ENCODE measurements at regions not wholly inside any gene's neighbourhood (a gene's known extent, or its start where the extent isn't known, plus 50 kb on each side); places are given as distances from the start of the nearest gene placed in this dataset.

DNA sequence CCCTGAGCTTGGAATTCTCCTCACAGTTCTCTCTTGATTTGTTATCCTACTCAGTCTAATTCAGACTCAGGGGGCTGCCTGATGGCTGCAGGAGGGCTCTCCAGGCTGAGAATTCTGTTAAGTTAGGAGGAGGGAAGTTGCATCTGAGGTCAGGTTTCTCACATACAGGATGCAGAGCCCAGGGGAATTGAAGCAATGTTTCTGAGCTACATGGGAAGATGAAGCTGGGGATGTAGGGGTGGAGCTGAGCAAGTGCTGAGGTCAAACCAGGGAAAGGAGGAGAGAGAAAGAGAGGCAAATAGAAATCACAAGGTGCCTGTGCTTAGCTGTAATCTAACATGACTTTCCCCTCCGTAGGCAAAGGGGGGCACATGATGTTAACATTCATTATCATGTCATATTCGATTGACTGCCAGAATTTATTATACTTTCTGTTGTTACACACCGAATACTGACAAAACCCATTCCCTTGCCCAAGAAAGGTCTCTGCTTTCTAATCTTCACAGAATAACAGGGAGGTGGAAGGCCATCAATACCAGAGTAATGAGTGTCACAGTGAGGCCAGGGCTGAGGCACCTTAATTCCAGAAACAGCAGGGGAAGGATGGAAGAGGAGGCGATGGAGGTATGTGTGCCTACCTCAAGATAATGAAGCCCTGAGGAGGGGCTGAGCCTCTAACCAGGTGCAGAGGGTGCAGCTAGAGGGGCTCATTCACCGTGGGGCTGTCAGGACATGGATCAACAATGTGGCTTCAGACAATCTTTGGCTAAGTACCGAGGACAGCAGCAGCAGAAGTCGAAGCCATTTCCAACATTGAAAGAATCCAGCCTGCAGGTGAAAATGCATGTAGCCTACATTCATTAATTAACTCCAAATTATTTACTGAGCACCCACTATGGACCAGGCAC, 205.4 kb upstream of the SNX19 start:
- no peaks in the 10 kb centered on the region for H3K27me3 ChIP-seq (ENCODE audit: control insufficient read depth, insufficient read depth, low read length)

GRCh38 chr11:131122448-131122847, 206.2 kb upstream of the SNX19 start:
- Histone ChIP-seq H3K27me3 (ENCODE audit: control insufficient read depth, insufficient read depth, low read length) (no peaks in the 10 kb centered on the region), H3K9me3 (ENCODE audit: control insufficient read depth, insufficient read depth, low read depth, low read length) (peaks cover 2% of the 10 kb centered on the region; the same call in 1 of the 2 replicates), H3K9ac (ENCODE audit: low read length) (no peak overlapping the region), H3K36me3 (ENCODE audit: control insufficient read depth, insufficient read depth, low read length) (no peaks in the 10 kb centered on the region), H3K4me3 (ENCODE audit: low read depth, low read length) (no peak overlapping the region), H3K27ac (ENCODE audit: low read depth, low read length) (no peak overlapping the region), H3K4me1 (ENCODE audit: control insufficient read depth, insufficient read depth, low read length) (peaks cover 6% of the 10 kb centered on the region; the same call in 1 of the 2 replicates)

More for the DNA sequence above, 205.4 kb upstream of the SNX19 start:
- Histone ChIP-seq H3K36me3 (ENCODE audit: control insufficient read depth, insufficient read depth, low read length) (no peaks in the 10 kb centered on the region), H3K27ac (ENCODE audit: low read depth, low read length) (no peak overlapping the region), H3K4me1 (ENCODE audit: control insufficient read depth, insufficient read depth, low read length) (peaks cover 6% of the 10 kb centered on the region; the same call in 1 of the 2 replicates), H3K9ac (ENCODE audit: low read length) (no peak overlapping the region), H3K4me3 (ENCODE audit: low read depth, low read length) (no peak overlapping the region), H3K9me3 (ENCODE audit: control insufficient read depth, insufficient read depth, low read depth, low read length) (no peaks in the 10 kb centered on the region)

GRCh38 chr11:131129474-131129873, 213.2 kb upstream of the SNX19 start:
- Histone ChIP-seq H3K4me3 (ENCODE audit: low read depth, low read length) (no peak overlapping the region), H3K9ac (ENCODE audit: low read length) (no peak overlapping the region), H3K36me3 (ENCODE audit: control insufficient read depth, insufficient read depth, low read length) (no peaks in the 10 kb centered on the region), H3K4me1 (ENCODE audit: control insufficient read depth, insufficient read depth, low read length) (no peaks in the 10 kb centered on the region), H3K27me3 (ENCODE audit: control insufficient read depth, insufficient read depth, low read length) (no peaks in the 10 kb centered on the region), H3K9me3 (ENCODE audit: control insufficient read depth, insufficient read depth, low read depth, low read length) (peaks cover 2% of the 10 kb centered on the region; the same call in 1 of the 2 replicates), H3K27ac (ENCODE audit: low read depth, low read length) (no peak overlapping the region)

- Histone ChIP-seq H3K27ac (ENCODE audit: low read depth, low read length) (no peak overlapping the region), H3K4me1 (ENCODE audit: control insufficient read depth, insufficient read depth, low read length) (no peaks in the 10 kb centered on the region), H3K9ac (ENCODE audit: low read length) (no peak overlapping the region), H3K36me3 (ENCODE audit: control insufficient read depth, insufficient read depth, low read length) (no peaks in the 10 kb centered on the region), H3K9me3 (ENCODE audit: control insufficient read depth, insufficient read depth, low read depth, low read length) (no peaks in the 10 kb centered on the region), H3K4me3 (ENCODE audit: low read depth, low read length) (no peak overlapping the region), H3K27me3 (ENCODE audit: control insufficient read depth, insufficient read depth, low read length) (no peaks in the 10 kb centered on the region)
Measured at GRCh38 chr11:131135611-131136010, 219.3 kb upstream of the SNX19 start.

GRCh38 chr11:131136486-131136885, 220.2 kb upstream of the SNX19 start:
- no peaks in the 10 kb centered on the region for H3K9me3 ChIP-seq (ENCODE audit: control insufficient read depth, insufficient read depth, low read depth, low read length)
- H3K27me3 ChIP-seq (ENCODE audit: control insufficient read depth, insufficient read depth, low read length): no peaks in the 10 kb centered on the region
- no peak overlapping the region for H3K27ac ChIP-seq (ENCODE audit: low read depth, low read length)
- H3K4me1 ChIP-seq (ENCODE audit: control insufficient read depth, insufficient read depth, low read length): no peaks in the 10 kb centered on the region
- H3K4me3 ChIP-seq (ENCODE audit: low read depth, low read length): no peak overlapping the region
- H3K9ac ChIP-seq (ENCODE audit: low read length): no peak overlapping the region
- no peaks in the 10 kb centered on the region for H3K36me3 ChIP-seq (ENCODE audit: control insufficient read depth, insufficient read depth, low read length)

- Histone ChIP-seq H3K9me3 (ENCODE audit: control insufficient read depth, insufficient read depth, low read depth, low read length) (no peaks in the 10 kb centered on the region), H3K36me3 (ENCODE audit: control insufficient read depth, insufficient read depth, low read length) (no peaks in the 10 kb centered on the region), H3K4me3 (ENCODE audit: low read depth, low read length) (no peak overlapping the region), H3K27me3 (ENCODE audit: control insufficient read depth, insufficient read depth, low read length) (no peaks in the 10 kb centered on the region), H3K9ac (ENCODE audit: low read length) (no peak overlapping the region), H3K4me1 (ENCODE audit: control insufficient read depth, insufficient read depth, low read length) (no peaks in the 10 kb centered on the region), H3K27ac (ENCODE audit: low read depth, low read length) (no peak overlapping the region)
Measured at GRCh38 chr11:131137046-131137445, 220.8 kb upstream of the SNX19 start.

DNA sequence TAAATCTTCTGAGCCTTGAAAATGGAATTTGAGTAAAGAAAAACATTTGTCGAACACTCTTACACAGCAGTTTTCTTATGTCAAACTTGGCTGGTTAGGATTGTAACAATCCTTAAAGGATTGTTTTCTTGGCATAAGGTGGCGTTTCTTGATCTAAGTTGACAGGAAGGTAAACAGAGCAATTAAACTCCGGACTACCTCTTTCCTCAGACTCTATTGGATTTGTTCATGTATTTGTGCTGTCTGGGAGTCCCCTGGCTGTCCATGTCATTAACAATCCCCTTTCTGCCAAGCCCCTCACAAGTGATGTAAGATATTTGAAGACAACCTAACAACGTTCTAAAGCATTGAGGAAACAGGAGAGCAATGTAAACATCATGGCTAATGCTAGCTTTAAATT, 222.5 kb upstream of the SNX19 start:
- Histone ChIP-seq H3K36me3 (ENCODE audit: control insufficient read depth, insufficient read depth, low read length) (no peaks in the 10 kb centered on the region), H3K4me1 (ENCODE audit: control insufficient read depth, insufficient read depth, low read length) (no peaks in the 10 kb centered on the region)

GRCh38 chr11:131145791-131146190, 224.6 kb upstream of the NTM start:
- no peaks in the 10 kb centered on the region for H3K36me3 ChIP-seq (ENCODE audit: control insufficient read depth, insufficient read depth, low read length)
- no peaks in the 10 kb centered on the region for H3K9me3 ChIP-seq (ENCODE audit: control insufficient read depth, insufficient read depth, low read depth, low read length)
- H3K27me3 ChIP-seq (ENCODE audit: control insufficient read depth, insufficient read depth, low read length): no peaks in the 10 kb centered on the region
- no peaks in the 10 kb centered on the region for H3K4me1 ChIP-seq (ENCODE audit: control insufficient read depth, insufficient read depth, low read length)
- H3K9ac ChIP-seq (ENCODE audit: low read length): no peak overlapping the region
- no peak overlapping the region for H3K27ac ChIP-seq (ENCODE audit: low read depth, low read length)
- H3K4me3 ChIP-seq (ENCODE audit: low read depth, low read length): no peak overlapping the region

More for the DNA sequence above, 222.5 kb upstream of the SNX19 start:
- no peak overlapping the region for H3K9ac ChIP-seq (ENCODE audit: low read length)
- no peak overlapping the region for H3K27ac ChIP-seq (ENCODE audit: low read depth, low read length)
- no peaks in the 10 kb centered on the region for H3K9me3 ChIP-seq (ENCODE audit: control insufficient read depth, insufficient read depth, low read depth, low read length)
- no peaks in the 10 kb centered on the region for H3K27me3 ChIP-seq (ENCODE audit: control insufficient read depth, insufficient read depth, low read length)
- no peak overlapping the region for H3K4me3 ChIP-seq (ENCODE audit: low read depth, low read length)

DNA sequence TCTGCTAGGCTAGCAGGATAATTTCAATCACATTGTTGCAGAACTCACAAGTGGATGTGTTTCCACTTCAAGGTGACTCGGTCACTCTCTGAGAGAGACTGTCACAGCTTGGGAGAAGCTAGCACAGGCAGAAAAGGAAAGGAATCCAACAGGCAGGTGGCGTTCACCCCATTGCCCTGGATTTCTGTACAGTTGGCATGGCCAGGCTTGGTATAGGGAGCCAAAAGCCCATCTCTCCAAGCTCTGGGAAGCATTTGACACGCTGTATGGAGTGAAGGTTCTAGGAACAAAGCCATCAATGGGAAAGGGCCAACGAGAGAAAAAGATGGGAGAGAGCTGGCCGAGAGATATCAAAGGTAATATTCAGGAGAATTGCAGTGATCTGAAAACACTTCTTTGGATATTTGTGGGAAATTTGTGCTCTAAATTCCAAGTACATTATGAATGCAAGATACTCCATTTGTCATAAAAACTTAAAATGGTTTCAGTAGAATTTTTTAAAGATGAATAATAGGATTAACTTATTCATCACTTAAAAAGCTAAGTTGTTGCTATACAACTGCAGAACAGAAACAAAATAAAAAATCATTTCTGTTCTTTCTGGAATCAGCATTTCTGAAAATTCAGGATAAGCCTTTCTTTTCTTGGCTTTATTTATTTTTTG, 223.5 kb upstream of the NTM start:
- Histone ChIP-seq H3K27ac (ENCODE audit: low read depth, low read length) (no peak overlapping the region), H3K36me3 (ENCODE audit: control insufficient read depth, insufficient read depth, low read length) (no peaks in the 10 kb centered on the region)

GRCh38 chr11:131154351-131154750, 216.1 kb upstream of the NTM start:
- Histone ChIP-seq H3K9ac (ENCODE audit: low read length) (no peak overlapping the region), H3K27me3 (ENCODE audit: control insufficient read depth, insufficient read depth, low read length) (no peaks in the 10 kb centered on the region), H3K4me1 (ENCODE audit: control insufficient read depth, insufficient read depth, low read length) (no peaks in the 10 kb centered on the region; the same call in none of the 2 replicates), H3K4me3 (ENCODE audit: low read depth, low read length) (no peak overlapping the region), H3K36me3 (ENCODE audit: control insufficient read depth, insufficient read depth, low read length) (no peaks in the 10 kb centered on the region), H3K9me3 (ENCODE audit: control insufficient read depth, insufficient read depth, low read depth, low read length) (no peaks in the 10 kb centered on the region), H3K27ac (ENCODE audit: low read depth, low read length) (no peak overlapping the region)

More for the DNA sequence above, 223.5 kb upstream of the NTM start:
- Histone ChIP-seq H3K4me3 (ENCODE audit: low read depth, low read length) (no peak overlapping the region), H3K9ac (ENCODE audit: low read length) (no peak overlapping the region), H3K9me3 (ENCODE audit: control insufficient read depth, insufficient read depth, low read depth, low read length) (no peaks in the 10 kb centered on the region), H3K4me1 (ENCODE audit: control insufficient read depth, insufficient read depth, low read length) (no peaks in the 10 kb centered on the region), H3K27me3 (ENCODE audit: control insufficient read depth, insufficient read depth, low read length) (no peaks in the 10 kb centered on the region)

DNA sequence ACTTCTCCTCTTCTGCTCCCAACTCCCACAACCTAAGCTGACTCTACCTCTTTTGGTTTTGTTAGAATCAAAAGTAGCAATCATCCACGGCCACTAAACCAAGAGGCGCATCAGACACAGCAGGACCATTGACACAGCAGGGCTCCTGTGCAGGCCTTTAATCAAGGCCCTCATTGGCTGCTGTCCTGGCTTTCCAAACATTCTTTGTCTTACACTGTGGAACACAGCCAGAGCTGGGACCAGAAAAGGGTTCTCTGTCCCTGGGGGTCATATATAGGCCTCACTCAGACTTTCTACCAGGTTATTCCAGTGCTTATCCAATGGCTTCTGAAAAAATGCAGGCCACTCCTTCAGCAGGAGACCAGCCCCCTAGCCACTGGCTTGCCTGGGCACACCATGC, 212.7 kb upstream of the NTM start:
- H3K27me3 ChIP-seq (ENCODE audit: control insufficient read depth, insufficient read depth, low read length): no peaks in the 10 kb centered on the region
- no peaks in the 10 kb centered on the region; the same call in none of the 2 replicates for H3K4me1 ChIP-seq (ENCODE audit: control insufficient read depth, insufficient read depth, low read length)
- no peak overlapping the region for H3K27ac ChIP-seq (ENCODE audit: low read depth, low read length)
- H3K36me3 ChIP-seq (ENCODE audit: control insufficient read depth, insufficient read depth, low read length): no peaks in the 10 kb centered on the region
- no peak overlapping the region for H3K4me3 ChIP-seq (ENCODE audit: low read depth, low read length)
- H3K9me3 ChIP-seq (ENCODE audit: control insufficient read depth, insufficient read depth, low read depth, low read length): no peaks in the 10 kb centered on the region
- no peak overlapping the region for H3K9ac ChIP-seq (ENCODE audit: low read length)
